HG03520 (cell line): ENCODE measurements at regions not wholly inside any gene's neighbourhood (a gene's known extent, or its start where the extent isn't known, plus 50 kb on each side); places are given as distances from the start of the nearest gene placed in this dataset.
A peak's percentile ranks its signal among the peaks of the same experiment; 100 is the strongest.

Experiments used
- ATAC-seq: cut with Tn5 transposase; IDR thresholded peaks from one replicate; pipeline ENCODE4 v1.9.1; 2021; ENCODE audit warnings: mild to moderate bottlenecking, moderate library complexity; ENCODE audit not compliant: unreplicated experiment

DNA sequence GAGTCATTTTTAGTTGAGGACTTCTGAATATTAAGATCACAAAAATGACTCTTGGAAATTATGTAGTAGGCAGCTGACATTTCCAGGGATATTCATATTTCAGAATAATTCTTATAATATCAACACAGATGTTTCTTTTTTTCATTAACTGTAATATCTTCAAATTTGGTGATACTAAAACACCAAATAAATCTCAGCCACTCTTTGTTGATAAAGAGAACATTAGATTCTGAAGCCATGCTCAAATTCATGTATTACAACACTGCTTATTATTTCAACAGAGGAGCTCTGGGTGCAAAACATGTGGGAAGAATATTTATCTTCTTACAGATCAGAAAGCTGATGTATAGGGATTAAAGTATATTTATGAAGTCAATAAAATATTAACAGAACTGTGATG, 355.4 kb downstream of the CRPPA start:
- ATAC-seq = no peak

DNA sequence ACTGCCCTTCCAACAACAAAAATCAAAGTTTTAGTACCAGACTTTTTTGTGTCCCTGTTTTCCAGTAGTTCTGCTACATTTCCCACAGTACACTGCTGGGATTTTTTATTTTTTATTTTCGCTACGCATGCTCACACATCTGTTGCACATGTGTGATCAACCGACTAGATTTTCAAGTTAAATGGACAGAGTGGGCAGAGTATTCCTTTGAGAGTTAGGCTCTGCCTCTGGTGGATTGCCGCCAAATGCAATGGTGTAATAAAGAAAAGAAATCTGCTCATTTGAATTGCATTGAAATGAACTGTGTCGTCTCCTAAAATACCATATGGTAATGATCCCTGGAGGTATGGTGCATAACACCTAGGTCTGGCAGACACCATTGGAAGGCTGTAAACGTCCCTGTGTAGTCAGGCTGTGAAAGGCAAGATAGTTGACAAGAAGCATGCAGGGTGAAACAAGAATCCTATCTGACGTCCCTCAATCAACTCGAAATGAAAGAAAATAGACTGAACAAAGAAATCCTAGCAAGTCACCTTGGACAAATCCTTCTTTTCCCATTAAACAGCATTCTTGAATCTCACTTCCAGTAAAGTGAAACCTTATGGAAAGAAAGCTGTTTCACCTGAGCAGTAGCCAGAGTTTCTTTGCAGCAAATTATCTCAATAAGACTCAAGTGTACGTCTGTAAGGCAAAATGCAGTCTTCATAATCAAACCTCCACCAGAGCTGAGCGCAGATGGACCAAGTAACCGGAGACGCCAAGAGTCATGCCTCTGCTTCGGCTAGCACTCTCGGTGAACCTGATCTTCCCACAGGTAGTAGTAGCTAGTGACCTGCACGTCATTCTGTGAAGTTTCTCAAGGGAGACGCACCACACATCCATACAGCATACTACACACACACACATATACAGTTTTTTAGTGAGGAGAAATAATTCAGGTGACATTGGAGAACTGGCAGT, 357.3 kb downstream of the CRPPA start:
- no peak for ATAC-seq

DNA sequence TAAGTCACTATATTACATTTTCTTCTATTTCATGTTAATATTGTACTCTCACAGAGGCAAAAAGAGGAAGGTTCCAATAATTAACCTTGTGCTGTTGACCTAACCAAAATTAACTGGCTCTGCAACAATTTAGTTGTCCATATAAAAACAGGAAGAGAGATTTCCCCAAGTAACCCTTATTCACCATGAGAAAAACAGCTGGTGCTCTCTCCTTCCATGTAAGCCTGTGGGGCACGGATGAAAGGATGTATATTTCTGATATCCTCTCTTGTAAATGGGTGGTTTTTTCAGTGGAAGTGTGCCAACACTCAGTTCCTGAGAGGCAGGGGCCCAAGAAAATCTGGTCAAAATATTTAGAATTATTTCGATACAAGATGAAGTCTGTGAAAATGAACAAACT, 358.1 kb downstream of the CRPPA start:
- ATAC-seq = no peak

DNA sequence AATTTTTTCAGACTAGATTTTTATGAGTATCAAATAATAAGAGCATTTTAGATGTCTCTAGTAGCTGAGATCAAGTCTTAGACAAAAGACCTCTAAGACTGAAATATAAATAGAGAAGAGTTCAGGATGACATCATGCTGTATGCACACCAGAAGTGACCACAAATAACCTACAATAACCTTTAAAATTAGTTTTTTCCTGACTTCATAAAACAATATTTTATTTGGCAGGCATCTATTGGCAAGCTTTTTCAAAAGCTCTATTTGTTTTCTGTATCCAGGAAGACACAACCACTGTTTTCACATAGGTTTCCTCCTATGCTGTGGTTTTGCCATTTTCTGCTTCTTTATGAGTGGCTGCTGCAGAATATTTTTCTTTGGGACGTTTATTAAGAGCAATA, 359.1 kb downstream of the CRPPA start:
- no peak for ATAC-seq

DNA sequence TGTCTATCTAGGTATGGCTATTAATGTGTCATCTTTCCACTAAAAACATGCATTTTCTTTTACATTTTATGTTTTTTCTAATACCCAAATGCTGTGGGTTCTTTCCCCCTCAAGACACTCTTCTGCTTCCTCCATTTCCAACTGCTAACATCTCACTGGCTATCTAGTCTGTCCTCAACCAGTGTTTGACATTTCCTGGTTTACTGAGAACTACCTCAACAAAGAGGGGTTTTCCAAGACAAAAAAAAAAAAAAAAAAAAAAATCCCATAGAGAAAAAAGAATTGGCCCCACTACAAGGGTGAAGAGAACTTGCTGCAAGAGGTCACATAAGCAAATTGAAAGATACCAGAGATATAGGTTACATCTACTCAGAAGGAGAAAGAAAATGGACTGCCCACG, 359.7 kb downstream of the CRPPA start:
- no peak for ATAC-seq

DNA sequence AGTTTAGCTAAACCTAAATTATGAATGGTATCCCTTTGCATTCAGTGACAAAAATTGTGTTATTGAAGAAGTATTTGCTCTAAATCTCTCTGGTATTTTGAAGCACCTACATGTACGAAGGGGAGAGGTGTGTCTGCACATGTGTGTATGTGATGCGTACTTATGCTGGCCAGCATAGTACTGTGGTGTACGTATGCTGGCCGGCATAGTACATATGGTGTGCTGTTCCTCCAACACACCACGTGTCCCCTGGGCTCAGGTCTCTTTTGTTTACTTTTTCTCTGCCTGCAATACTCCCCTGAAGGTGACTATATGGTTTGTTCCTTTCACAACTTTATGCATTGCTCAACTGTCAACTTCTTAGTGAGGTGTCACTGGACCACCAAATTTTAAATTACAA, 360.3 kb downstream of the CRPPA start:
- ATAC-seq = no peak

DNA sequence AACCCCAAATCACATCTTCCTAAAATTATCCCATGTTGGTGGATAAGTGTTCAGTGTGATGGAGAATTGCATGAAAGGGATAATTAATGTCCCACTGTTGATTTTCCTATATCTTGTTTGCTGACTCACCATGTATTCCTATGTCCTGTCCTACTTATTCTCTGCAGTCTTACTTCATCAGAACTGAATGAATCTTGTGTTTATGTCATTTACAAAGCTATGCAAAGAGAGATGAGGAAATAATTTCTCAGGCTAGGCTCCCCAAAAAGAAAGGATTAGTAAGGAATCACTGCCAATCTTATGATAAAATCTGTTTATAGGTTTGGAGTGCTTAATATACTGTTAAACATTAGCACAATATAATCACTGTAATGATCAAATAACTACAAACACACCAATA, 360.8 kb downstream of the CRPPA start:
- ATAC-seq = no peak

DNA sequence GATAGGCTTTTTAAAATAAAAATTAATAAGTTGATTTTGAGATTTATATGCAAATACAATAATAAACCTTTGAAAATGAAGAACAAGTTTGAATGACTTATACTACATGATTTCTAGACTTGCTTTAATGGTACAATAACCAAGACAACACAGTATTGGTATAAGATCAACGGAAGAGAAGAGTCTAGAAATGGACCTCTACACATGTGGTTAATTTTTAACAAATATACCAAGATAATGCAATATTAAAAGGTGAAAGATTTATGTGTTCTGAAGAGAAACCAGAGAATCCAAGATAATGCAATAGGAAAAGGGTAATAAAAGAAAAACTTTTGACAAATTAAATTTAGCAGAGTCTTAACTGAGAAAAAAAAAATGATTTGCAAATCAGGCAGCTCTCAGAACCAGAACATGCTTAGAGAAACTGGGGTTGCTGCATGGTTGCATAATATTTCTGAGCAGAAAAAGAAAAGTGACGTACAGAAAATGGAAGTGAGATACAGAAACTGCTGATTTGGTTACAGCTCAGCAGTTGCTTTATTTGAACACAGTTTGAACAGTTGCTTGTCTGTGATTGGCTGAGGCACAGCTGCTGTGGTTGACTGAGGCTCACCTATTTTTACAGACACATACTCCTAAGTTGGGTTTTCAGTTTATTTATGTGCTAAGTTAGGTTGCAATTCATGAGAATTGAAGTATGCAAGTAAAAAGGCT, 365.9 kb downstream of the CRPPA start:
- peak; percentile 65 for ATAC-seq

DNA sequence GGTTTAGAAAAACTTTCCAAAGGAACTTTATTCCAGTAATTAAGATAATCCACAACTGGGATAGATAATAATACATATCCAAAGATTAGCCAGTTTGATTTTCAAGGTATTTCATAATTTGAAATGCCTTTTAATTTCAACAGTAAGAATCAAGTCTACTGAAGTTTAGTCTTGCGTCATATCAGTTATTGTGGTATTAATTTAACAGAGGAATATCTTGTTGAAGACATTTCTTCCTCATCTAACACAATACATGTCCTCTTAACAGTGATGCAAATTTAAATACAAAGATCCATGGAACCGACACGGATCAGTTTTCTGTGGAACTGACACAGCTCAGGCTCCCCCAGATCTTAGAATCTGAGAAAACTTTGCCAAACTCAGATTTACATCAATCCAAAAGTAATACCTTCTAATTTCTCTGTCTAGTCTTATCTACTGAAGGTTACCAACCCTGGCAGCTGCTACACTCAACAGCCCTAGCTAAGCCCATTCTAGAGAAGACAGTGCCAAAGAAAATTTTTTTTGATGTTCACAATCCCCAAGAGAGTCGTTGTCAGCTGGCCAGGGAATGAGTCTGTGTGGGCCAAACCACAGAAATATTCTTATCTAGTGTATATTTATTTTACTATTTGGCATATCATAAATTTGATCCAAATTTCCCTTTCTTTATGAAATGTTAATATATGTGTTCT, 365.2 kb upstream of the MEOX2 start:
- ATAC-seq = no peak

DNA sequence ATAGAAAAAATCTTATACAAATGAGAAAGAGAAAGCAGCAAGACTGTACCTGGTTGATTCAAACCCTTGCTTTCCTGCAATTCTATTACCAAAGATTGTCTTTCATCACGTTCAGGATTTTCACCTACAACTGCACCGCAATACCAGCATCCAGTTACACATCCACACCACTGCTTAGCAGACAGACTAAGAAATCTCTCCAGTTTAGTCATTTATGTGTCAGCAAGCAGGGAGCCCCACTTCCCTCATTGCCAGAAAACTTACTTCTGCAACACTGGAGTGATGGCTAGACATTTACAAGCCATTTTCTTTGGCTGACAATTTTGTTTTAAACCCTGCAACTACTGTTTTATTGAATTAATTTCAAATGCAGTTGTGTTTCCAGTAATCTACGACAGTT, 359.6 kb upstream of the MEOX2 start:
- ATAC-seq = no peak

DNA sequence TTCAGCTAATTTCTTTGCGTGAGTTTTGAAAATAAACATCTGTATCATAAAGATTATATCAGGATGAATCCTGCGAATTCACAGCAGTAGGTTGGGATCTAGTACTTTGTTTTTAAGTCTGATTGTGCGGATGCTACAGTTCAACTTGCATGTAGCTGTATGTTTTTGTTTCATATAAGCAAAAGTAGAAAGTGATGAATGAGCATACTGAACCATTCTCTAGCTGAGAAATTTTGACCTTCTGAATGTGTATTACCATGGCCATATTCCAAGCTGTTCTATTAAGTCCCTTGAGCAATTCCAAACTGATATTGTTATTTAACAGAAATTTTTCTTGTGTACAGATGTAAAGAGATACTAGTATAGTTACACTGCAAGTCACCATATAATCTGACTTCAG, 358.8 kb upstream of the MEOX2 start:
- ATAC-seq = no peak

DNA sequence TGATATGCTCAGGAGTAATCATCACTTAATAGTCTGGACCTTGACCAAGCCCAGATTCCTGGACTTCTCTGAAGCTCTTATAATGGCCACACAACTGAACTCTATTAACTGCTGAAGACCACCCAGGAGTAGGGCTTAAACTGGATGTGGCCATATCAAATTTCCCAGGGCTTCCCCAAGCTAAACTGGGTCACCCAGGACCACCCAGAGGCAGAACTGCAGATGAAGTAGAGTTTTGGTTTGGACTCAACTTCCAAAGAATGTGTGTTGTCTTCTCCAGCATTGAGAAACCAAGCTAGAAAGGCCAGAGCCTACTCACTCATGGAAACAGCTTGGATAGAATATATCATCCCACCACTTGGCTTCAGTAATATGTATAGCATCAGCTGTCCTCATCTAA, 358.2 kb upstream of the MEOX2 start:
- ATAC-seq = no peak

DNA sequence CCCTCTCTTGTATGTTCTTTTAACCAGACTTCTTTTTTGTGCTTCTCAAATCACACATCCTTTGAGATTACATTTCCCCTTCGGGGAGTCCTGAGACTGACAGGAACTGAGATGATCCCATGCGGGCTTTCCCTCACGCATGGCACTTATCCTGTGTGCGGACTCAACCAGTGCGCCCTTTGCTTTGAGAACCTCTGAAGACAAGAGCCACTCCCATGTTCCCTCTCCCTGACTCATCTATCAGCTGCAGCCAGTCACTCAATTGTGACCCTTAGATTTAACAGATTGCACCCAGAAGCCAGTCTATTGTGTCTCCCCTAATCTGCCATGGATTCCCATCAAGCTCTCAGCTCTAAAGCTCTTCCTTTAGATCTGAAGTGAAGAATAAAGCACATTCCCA, 353.9 kb upstream of the MEOX2 start:
- no peak for ATAC-seq

DNA sequence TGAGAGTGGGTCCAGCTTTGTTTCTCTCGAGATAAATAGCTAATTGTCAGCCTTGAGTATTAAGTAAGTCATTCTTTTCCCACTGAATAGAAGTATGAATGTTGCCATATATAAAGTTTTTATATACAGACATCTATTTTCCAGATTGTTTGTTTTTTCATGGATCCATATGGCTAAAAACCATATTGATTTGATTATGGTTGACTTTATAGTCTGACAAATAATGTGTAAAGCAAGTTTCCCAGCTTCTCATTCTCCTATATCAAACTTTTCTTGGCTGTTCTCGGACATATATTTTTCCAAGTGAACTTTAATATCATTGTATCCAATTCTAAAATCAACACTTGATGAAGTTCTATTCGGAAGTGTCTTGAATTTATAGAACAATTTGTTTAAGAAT, 352.4 kb upstream of the MEOX2 start:
- ATAC-seq = no peak

DNA sequence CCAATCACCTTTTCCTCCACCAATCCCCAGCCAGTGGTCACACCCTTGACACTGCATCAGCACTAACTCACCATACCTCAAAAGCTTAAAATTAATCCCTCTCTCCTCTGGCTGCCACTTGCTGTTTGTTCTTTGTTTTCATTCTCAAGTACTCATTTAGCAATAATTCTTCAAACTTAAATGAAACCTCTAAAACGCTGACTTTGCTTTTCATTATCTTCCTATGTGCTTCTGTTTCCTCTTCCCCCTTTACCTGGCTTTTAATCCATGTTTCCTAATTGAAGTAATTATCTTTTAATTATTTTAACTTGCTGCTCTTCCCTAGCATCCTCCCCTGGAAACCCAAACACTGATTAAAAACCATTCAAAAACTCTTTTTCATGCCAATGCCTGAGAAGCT, 348.9 kb upstream of the MEOX2 start:
- ATAC-seq = no peak

DNA sequence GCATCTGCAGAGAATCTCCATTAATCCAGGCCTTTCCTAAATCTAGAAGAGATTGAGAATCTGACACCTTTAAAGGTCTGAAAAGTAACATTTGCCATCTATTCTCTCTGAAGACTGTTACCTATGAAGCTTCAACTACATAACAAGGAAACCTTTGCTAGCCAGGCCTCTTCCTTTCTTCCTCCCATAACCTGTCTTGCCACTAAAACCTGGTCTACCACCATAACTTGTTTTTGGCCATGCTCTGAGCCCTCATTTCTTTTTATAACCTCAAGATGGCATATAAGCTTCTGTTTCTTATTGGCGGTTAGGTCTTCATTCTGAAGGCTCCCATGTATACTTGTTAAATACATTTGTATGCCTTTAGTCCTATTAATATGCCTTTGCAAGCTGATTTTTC, 348.4 kb upstream of the MEOX2 start:
- no peak for ATAC-seq

DNA sequence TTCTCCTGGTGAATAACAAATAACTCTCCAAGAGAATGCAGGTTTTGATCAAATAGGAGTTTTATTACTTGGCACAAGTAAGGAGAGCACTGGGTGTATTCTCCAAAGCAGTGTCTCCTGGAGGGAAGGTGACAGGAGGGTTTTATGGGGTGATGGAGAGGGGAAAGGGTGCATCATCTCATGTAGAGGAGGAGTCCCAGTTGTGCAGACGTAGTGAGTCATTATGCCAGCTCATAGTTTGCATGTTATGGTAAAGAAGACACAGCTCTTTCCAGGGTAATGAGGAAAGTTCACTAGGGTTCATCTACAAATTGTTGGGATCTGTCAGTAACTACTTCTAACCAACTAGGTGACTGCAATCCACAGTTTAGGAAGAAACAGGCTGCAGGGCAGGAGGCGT, 347.9 kb upstream of the MEOX2 start:
- no peak for ATAC-seq

DNA sequence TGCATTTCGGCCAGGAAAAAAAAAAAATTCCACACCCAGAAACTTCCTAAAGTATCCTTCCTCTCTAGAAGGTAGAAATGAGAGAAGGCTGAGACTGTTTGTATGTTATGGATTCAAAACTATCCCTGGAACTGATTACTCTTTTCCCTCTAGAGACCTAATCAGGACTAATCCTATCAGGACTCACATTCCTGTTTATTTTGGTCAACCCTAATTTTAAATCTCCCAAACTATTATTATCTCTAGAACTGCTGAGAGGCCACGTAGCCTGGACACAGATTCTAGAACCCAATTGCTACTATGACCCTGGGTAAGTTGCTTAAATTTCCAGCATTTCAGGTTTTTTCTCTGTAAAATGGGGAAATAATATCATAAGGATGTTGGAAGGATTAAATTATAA, 346.8 kb upstream of the MEOX2 start:
- no peak for ATAC-seq

DNA sequence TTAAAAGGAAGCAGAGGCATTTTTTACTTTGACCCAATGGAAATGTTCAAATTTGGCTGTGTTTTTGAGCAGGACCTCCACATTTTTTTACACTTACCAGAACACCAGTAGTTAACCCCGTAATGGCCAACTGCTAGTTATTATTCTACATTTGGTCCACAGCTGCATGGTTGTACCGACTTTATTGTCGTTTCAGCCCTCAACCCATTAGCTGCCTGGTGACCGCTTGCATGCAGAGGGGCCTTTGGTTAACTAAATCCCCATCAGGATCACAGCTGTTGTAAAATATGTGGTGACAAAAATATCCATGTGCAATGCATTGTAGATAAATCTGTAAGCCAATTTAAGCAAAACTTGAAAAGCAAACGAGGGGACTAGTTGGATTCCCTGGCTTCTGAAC, 342.2 kb upstream of the MEOX2 start:
- ATAC-seq = no peak

DNA sequence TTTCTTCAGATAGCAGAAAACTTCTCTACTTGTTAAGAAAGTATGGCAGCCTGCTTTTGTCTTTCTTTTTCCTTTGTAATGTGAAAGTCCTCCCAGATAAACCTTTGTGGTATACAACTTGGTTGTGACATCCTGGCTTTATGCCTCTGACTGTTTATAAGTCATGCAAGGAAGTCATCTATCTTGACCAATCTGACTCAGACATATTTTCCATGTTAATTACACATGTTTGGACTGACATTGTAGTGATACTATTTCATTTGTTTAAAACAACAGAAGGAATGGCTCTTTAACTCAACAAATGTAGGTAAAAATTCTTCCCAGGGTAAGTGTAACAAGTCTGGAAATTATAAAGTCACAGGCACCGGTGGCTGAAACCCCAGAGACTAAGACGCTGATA, 341.6 kb upstream of the MEOX2 start:
- ATAC-seq = no peak

DNA sequence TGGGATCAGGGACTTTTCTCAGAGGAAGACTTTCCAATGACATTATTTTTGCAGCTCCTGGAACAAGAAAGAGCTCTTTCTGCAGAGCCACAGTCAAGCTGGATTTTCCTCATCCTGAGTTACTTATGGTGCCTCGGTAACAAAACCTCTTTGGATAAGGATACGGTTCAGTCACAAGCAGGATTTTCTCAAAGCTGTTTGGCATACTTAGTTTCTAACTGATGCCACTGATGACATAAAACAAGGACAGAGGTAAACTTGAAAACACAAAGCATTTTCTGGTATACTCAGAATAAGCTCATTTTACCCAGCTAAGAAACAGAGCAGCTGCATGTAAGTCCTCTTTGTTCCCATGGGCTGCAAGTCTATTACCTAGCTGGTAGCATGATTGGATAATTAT, 340.9 kb upstream of the MEOX2 start:
- ATAC-seq = no peak
